ENCODE measurements at regions not wholly inside any gene's neighbourhood (a gene's known extent, or its start where the extent isn't known, plus 50 kb on each side); places are given as distances from the start of the nearest gene placed in this dataset.
A peak's percentile ranks its signal among the peaks of the same experiment; 100 is the strongest.

DNA sequence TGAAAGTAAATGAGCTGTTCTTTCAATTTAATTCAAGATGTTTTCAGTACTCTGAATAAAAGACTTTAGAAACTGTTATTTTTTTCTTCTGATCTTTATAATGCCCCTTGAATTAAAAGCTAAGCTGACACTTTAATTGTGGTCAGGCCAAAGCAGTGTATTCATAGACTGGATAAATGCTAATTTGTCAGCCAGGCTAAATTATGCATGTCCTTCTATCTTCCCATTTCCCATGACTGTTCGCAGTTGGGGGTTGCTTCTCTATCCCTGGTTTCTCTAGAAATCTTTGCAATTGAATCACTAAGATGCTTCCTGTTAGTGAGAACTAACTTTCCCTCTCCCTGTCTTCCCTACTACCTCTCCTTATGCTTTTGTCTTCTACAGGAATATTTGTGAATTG, 396.2 kb downstream of the RFPL4B start:
- no peak for DNase-seq

GRCh38 chr6:112744827-112745226, 397.7 kb downstream of the RFPL4B start:
- no peak for DNase-seq

GRCh38 chr6:112745765-112746164, 398.6 kb downstream of the RFPL4B start:
- no peak for DNase-seq

- DNase-seq: no peak
Observed at GRCh38 chr6:112749673-112750072, 402.5 kb downstream of the RFPL4B start.

- no peak for DNase-seq
Observed at GRCh38 chr6:112752305-112752704, 405.2 kb downstream of the RFPL4B start.

DNA sequence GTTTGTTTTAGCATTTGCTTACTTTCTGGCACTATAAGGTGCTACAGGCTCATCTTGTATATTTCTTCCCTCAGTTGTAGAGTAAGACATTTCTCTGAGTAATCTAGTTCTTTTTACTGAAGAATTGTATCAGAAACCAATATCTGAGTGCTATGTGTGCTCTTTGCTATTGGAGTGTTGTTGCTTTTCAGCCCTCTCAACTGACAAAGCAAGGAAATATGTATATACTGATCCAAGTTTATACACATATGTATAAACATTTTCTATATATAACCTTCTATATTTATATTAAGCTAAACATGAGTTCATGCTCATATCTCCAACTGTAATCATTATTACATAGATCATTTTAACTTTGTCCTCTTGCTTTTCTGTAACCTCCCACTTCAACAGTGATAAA, 405.7 kb downstream of the RFPL4B start:
- DNase-seq: no peak

DNA sequence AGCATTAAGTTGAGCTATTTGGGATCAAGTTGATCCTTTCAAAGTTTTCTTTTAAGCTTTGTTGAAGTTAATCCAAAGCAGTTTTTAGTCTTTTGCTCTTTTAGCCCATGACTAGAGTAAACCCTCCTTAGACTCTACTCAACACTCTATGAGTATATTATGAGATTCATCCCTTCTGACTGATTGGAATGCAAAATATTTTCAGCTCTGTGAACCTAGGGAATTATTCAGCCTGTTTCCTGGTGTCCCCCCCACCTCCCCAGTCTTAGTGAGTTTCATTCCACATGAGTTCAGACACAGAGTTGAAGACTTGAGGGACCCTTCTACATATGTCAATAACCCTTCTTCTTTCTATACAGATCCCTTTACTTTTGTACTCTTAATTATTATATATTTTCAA, 413.7 kb downstream of the RFPL4B start:
- DNase-seq: no peak

- DNase-seq: no peak
Observed at GRCh38 chr6:112761740-112762139, 414.6 kb downstream of the RFPL4B start.

- DNase-seq: no peak
Observed at GRCh38 chr6:112764377-112764776, 417.2 kb downstream of the RFPL4B start.

GRCh38 chr6:112770308-112770707, 423.2 kb downstream of the RFPL4B start:
- DNase-seq: no peak

- no peak for DNase-seq
Observed at GRCh38 chr6:112773187-112773586, 426.1 kb downstream of the RFPL4B start.

DNA sequence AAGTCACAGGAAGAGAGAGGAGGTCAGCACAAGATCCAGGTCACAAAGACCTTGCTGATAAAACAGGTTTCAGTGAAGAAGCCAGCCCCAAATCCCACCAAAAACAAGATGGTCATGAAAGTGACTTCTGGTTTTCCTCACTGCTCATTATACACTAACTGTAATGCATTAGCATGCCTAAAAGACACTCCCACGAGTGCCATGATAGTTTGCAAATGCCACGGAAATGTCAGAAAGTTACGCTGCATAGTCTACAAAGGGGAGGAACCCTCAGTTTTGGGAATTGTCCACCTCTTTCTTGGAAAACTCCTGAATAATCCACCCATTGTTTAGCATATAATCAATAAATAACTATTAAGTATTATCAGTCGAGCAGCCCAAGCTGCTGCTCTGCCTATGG, 427.2 kb downstream of the RFPL4B start:
- no peak for DNase-seq

DNA sequence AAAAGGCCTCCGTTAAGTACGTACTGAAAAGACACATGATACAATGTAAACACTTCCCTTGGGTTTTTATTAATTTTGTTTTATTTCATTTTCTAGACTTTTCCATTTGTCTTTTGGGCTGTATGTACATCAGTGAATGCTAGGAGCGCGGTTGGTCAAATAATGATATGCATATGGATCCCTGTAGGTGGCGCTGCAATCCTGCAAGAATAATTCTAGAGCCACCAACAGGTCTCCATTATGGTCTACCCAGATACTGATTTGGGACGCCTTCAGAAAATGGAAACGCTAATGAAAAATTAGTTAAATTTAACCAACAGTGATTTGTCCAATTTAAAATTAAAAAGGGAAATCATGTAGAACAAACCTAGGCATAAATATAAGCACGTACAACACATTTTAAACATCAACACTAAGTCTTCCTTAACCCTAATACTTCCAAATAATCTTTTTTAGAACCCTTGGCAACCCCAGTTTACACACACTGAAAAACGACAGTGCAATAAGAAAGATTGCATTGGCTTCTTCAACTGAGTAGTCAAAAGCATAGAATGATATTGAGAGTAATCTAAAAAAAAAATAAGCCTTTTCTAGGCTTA, 433.5 kb downstream of the RFPL4B start:
- DNase-seq: peak in 1 of 5 experiments; percentile 42

GRCh38 chr6:112781241-112781640, 434.1 kb downstream of the RFPL4B start:
- DNase-seq: no peak

- DNase-seq: no peak
Observed at GRCh38 chr6:112785408-112785807, 438.3 kb downstream of the RFPL4B start.

- no peak for DNase-seq
Observed at GRCh38 chr6:112786801-112787200, 439.7 kb downstream of the RFPL4B start.

- DNase-seq: no peak
Observed at GRCh38 chr6:112787371-112787770, 440.2 kb downstream of the RFPL4B start.

DNA sequence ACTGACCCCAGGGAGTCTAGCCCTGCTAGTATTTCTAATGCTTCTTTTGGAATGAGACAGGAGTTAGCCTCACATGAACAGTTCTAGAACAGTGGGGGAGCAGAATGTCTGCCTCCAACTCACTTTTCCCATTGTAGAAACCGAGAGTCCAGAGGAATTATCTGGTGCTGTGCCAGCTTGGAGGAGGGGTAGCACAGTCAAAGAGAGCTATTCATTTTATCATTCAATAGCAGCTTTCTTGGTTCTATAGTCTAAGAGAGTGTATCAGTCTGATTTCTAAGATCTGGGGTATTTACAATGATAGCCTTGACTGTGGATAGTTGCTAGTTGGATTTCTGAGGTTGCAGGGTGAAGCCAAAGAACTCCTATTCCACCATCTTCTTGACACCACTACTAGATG, 448.2 kb downstream of the RFPL4B start:
- DNase-seq: no peak

- DNase-seq: no peak
Observed at GRCh38 chr6:112796712-112797111, 449.6 kb downstream of the RFPL4B start.

DNA sequence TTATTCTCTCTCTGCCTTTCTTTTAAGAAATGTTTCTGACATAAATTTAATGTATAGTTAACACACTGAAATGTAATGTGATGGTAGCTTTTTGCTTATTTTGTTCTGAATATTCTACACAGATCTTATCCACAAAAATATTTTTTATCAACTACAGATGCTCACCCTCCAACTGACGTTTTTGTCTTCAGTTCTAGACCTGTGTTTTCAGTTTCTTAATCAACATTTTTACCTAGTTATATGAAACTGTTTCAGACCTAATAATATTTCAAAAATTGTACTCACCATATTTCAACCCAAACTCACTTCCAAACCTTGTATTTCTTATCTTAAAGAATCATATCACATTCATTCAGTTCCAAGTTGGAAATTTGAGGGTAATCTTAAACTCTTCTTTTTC, 452.8 kb downstream of the RFPL4B start:
- no peak for DNase-seq

DNA sequence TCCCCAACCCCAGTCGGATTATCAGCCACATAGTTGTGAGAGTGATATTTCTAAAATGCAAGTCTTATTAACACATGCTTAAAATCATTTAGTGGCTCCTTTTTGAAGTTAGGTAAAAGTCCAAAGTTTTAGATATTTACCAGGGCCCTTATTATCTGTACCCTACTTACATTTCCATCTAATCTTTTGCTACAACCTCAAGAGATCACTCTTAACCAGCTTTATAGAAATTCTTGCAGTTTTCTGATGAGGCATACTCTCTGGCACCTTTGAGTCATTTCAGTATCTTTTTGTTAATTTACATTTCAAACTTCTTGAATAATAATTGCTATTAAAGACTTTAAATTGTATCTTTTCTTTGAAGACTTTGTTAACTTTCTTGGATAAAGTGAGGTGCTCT, 453.3 kb downstream of the RFPL4B start:
- no peak for DNase-seq

DNA sequence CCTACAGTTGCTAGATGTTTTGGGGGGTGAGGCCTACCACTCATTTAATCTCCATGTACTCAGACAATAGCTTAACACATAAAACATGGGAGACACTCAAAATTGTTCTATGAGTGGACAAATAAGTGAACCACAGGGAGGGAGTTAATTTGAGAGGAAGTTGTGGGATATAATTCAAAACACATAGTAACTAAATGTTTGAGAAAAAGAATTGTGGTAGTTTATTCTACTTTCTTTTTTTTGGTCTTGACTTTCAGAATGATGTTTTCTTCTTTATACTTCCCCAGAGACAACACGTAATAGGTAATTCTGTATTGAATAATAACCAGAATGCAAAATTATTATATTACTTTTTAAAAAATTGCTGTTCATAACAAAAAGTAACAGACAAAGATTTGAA, 453.8 kb downstream of the RFPL4B start:
- DNase-seq: no peak

DNA sequence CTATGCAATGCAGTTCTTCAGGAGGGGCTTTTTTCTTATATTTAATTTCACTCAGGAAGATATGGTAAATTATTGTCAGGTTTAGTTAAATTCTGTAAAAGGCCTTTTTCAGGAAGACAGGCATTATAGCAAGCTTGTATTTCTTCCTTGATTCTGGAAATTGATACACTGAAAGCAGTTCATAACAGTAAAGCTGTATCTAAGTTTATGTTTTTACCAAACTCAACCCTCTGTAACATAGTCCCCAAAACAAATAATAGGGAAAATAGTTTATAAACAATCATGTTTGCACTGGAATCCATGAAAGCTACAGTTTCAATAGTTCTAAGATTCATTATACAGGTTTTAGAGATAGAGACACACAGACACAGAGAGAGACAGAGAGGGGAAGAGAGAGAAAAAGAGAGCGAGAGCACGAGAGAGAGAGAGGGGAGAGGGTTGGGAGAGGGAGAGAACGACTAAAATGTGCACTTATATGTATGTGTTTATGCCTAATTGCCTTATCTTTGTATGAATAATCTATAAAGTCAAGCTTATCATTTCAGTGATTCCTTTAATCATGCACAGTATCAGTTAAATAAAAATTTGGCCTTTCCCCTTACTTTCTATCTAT, 454.4 kb downstream of the RFPL4B start:
- no peak for DNase-seq

DNA sequence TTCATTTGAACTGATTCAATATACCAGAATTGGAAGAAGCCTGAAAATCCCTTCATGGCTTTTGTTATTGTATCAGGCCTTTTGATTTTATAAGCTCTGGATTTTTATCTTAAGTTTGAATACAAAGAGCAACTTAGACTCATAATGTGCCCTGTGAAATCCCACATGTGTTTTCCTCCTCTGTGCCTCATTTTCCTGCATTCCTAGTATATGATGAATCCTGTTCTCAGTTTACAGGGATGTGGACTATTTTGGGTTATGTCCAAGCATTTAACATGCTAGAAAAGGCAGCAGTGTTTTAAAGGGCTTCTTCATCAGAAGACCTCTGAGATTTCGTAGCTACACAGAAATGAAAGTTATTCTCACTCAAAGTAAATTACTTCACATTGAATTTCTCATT, 455.0 kb downstream of the RFPL4B start:
- DNase-seq: no peak
